Left ventricle myocardium superior (tissue), 1 donor: ENCODE measurements at regions not wholly inside any gene's neighbourhood (a gene's known extent, or its start where the extent isn't known, plus 50 kb on each side); places are given as distances from the start of the nearest gene placed in this dataset.

Experiments used
- ATAC-seq: fragments of 200-7000 bp; cut with Tn5 transposase; one replicate; pipeline ENCODE4 v1.9.1; 2020; ENCODE audit warnings: mild to moderate bottlenecking, moderate library complexity
- DNase-seq: peaks from one replicate; pipeline ENCODE4 v3.0.0-alpha.2; 2020
- intact Hi-C: fragments of 100-400 bp; cut with micrococcal nuclease; formaldehyde crosslinking; loops from one replicate; pipeline ENCODE4 v1.11.0; 2022
- donor health status: DM: no; HTN: yes; CAD: no; lungs with severe emphysema.

GRCh38 chr20:57900226-57900905 lies 190.6 kb upstream of the PMEPA1 start:
- intact Hi-C loops, result no loop called here
- ATAC-seq (no peak), DNase-seq (no peak)

- intact Hi-C loops, result no loop called here
- DNase-seq (no peak), ATAC-seq (no peak)
These were observed 189.7 kb upstream of the PMEPA1 start for GRCh38 chr20:57899554-57899953.

GRCh38 chr20:57898332-57898731 lies 188.5 kb upstream of the PMEPA1 start:
- ATAC-seq, result no peak
- intact Hi-C loops, result no loop called here
- DNase-seq, result no peak

GRCh38 chr20:57897891-57898290 lies 188.1 kb upstream of the PMEPA1 start:
- no peak for ATAC-seq
- no peak for DNase-seq
- intact Hi-C loops, result no loop called here

- intact Hi-C loops, result no loop called here
- no peak for DNase-seq
- no peak for ATAC-seq
These were observed 187.5 kb upstream of the PMEPA1 start for GRCh38 chr20:57897156-57897874.

GRCh38 chr20:57896563-57896962 lies 186.7 kb upstream of the PMEPA1 start:
- intact Hi-C loops, result no loop called here
- DNase-seq, result no peak
- ATAC-seq, result no peak

- intact Hi-C loops, result no loop called here
- no peak for DNase-seq
These were observed 186.2 kb upstream of the PMEPA1 start for GRCh38 chr20:57896017-57896416.

GRCh38 chr20:57895161-57895855 lies 185.5 kb upstream of the PMEPA1 start:
- intact Hi-C loops, result no loop called here
- no peak for DNase-seq
- ATAC-seq, result no peak

More at GRCh38 chr20:57896017-57896416, 186.2 kb upstream of the PMEPA1 start:
- no peak for ATAC-seq

- DNase-seq (no peak), ATAC-seq (no peak)
- intact Hi-C loops, result no loop called here
These were observed 184.7 kb upstream of the PMEPA1 start for GRCh38 chr20:57894522-57894921.

GRCh38 chr20:57894096-57894495 lies 184.3 kb upstream of the PMEPA1 start:
- intact Hi-C loops, result no loop called here
- no peak for ATAC-seq
- DNase-seq, result no peak

- ATAC-seq (no peak), DNase-seq (no peak)
- intact Hi-C loops, result no loop called here
These were observed 183.7 kb upstream of the PMEPA1 start for GRCh38 chr20:57893366-57893999.

GRCh38 chr20:57892471-57892870 lies 182.7 kb upstream of the PMEPA1 start:
- ATAC-seq, result no peak
- intact Hi-C loops, result no loop called here
- DNase-seq, result no peak

- DNase-seq (no peak), ATAC-seq (no peak)
- intact Hi-C loops, result no loop called here
These were observed 181.2 kb upstream of the PMEPA1 start for GRCh38 chr20:57891014-57891413.

- no peak for DNase-seq
- no peak for ATAC-seq
- intact Hi-C loops, result no loop called here
These were observed 180.5 kb upstream of the PMEPA1 start for GRCh38 chr20:57890202-57890800.

GRCh38 chr20:57888591-57888990 lies 178.8 kb upstream of the PMEPA1 start:
- intact Hi-C loops, result no loop called here
- DNase-seq, result no peak
- ATAC-seq, result no peak

GRCh38 chr20:57884956-57885355 lies 175.1 kb upstream of the PMEPA1 start:
- intact Hi-C loops, result no loop called here
- DNase-seq, result no peak
- ATAC-seq, result no peak

GRCh38 chr20:57883761-57884160 lies 173.9 kb upstream of the PMEPA1 start:
- DNase-seq, result no peak
- ATAC-seq, result no peak
- intact Hi-C loops, result no loop called here

- DNase-seq, result no peak
- intact Hi-C loops, result no loop called here
- ATAC-seq, result no peak
These were observed 173.4 kb upstream of the PMEPA1 start for GRCh38 chr20:57883224-57883623.

GRCh38 chr20:57882451-57883161 lies 172.8 kb upstream of the PMEPA1 start:
- ATAC-seq, result no peak
- DNase-seq, result no peak
- intact Hi-C loops, result no loop called here
